Astrocyte (in vitro differentiated cells and primary cell): ENCODE measurements at regions not wholly inside any gene's neighbourhood (a gene's known extent, or its start where the extent isn't known, plus 50 kb on each side); places are given as distances from the start of the nearest gene placed in this dataset.

Source experiments
- DNase-seq: peaks from one replicate; pipeline ENCODE4 v3.0.0-alpha.2; 2010; ENCODE audit warnings: low read depth
- FAIRE-seq: peaks from 2 replicates; lab custom pipeline; 2011; peaks lifted over from hg19 to GRCh38; lab: Jason Lieb, UNC
- H2AFZ ChIP-seq: 2 replicates; pipeline ENCODE4 v1.6.0; 2012; ENCODE audit warnings: low read depth, low read length, inconsistent platforms
- H3K27ac ChIP-seq: 2 replicates; pipeline ENCODE4 v1.5.1; 2011; ENCODE audit warnings: low read depth, low read length, inconsistent platforms
- H3K27me3 ChIP-seq: 2 replicates; pipeline ENCODE4 v1.6.0; 2011; ENCODE audit warnings: low read length, inconsistent platforms; ENCODE audit not compliant: insufficient read depth
- H3K36me3 ChIP-seq: 2 replicates; pipeline ENCODE4 v1.5.1; 2011; ENCODE audit warnings: low read length, inconsistent platforms; ENCODE audit not compliant: insufficient read depth
- H3K4me1 ChIP-seq: 2 replicates; pipeline ENCODE4 v1.5.1; 2011; ENCODE audit warnings: low read length, inconsistent platforms; ENCODE audit not compliant: insufficient read depth
- H3K4me2 ChIP-seq: 2 replicates; pipeline ENCODE4 v1.6.0; 2012; ENCODE audit warnings: low read length, inconsistent platforms
- H3K4me3 ChIP-seq: 2 replicates; pipeline ENCODE4 v1.5.1; 2011; ENCODE audit warnings: low read depth, mild to moderate bottlenecking, low read length, inconsistent platforms; ENCODE audit not compliant: insufficient read depth
- H3K79me2 ChIP-seq: 2 replicates; pipeline ENCODE4 v1.6.0; 2012; ENCODE audit warnings: mild to moderate bottlenecking, low read length, inconsistent platforms; ENCODE audit not compliant: insufficient read depth
- H3K9ac ChIP-seq: 2 replicates; pipeline ENCODE4 v1.6.0; 2012; ENCODE audit warnings: mild to moderate bottlenecking, low read length, inconsistent platforms
- H3K9me3 ChIP-seq: 2 replicates; pipeline ENCODE4 v1.5.1; 2012; ENCODE audit warnings: low read depth, mild to moderate bottlenecking, low read length, inconsistent platforms; ENCODE audit not compliant: insufficient read depth
- H4K20me1 ChIP-seq: 2 replicates; pipeline ENCODE4 v1.6.0; 2012; ENCODE audit warnings: low read length, inconsistent platforms; ENCODE audit not compliant: insufficient read depth
- H3K27ac Mint-ChIP-seq: one replicate; pipeline ENCODE4 v1.8.0; 2021; ENCODE audit warnings: mild to moderate bottlenecking, mixed read lengths; ENCODE audit not compliant: unreplicated experiment
- H3K27me3 Mint-ChIP-seq: one replicate; pipeline ENCODE4 v1.8.0; 2021; ENCODE audit warnings: low read depth, mixed read lengths; ENCODE audit not compliant: unreplicated experiment
- H3K36me3 Mint-ChIP-seq: one replicate; pipeline ENCODE4 v1.8.0; 2021; ENCODE audit warnings: low read depth, mixed read lengths; ENCODE audit not compliant: unreplicated experiment
- H3K4me1 Mint-ChIP-seq: one replicate; pipeline ENCODE4 v1.8.0; 2021; ENCODE audit warnings: low read depth, mixed read lengths; ENCODE audit not compliant: unreplicated experiment
- H3K4me3 Mint-ChIP-seq: one replicate; pipeline ENCODE4 v1.8.0; 2021; ENCODE audit warnings: mild to moderate bottlenecking, moderate library complexity, mixed read lengths; ENCODE audit not compliant: unreplicated experiment
- H3K9me3 Mint-ChIP-seq: one replicate; pipeline ENCODE4 v1.8.0; 2021; ENCODE audit warnings: mild to moderate bottlenecking, mixed read lengths; ENCODE audit not compliant: unreplicated experiment
- CTCF ChIP-seq: IDR thresholded peaks from 2 replicates; pipeline ENCODE4 v1.5.1; 2011; ENCODE audit warnings: low read depth, mild to moderate bottlenecking, inconsistent platforms, low read length, moderate library complexity; ENCODE audit not compliant: insufficient read depth
- EZH2 ChIP-seq: IDR thresholded peaks from 2 replicates; pipeline ENCODE4 v1.6.1; 2012; ENCODE audit warnings: mild to moderate bottlenecking, low read length, inconsistent platforms; ENCODE audit not compliant: insufficient read depth

GRCh38 chr16:49061137-49061714 is 220.4 kb downstream of the CBLN1 start:
- no peak for TF ChIP-seq CTCF
- no peak for TF ChIP-seq EZH2
- FAIRE-seq, result no peak
- Histone ChIP-seq H3K27me3 (no peaks in the 10 kb centered on the region), H3K9ac (no peak overlapping the region), H3K4me2 (no peak overlapping the region), H4K20me1 (no peaks in the 10 kb centered on the region), H3K36me3 (no peaks in the 10 kb centered on the region), H3K79me2 (no peaks in the 10 kb centered on the region), H3K4me3 (no peak overlapping the region), H3K9me3 (no peaks in the 10 kb centered on the region), H2AFZ (no peak overlapping the region), H3K4me1 (no peaks in the 10 kb centered on the region), H3K27ac (no peak overlapping the region)
- H3K4me3 Mint-ChIP-seq, result no peak overlapping the region
- H3K36me3 Mint-ChIP-seq, result no peaks in the 10 kb centered on the region
- no peaks in the 10 kb centered on the region for H3K4me1 Mint-ChIP-seq
- no peak for DNase-seq
- peaks cover 16% of the 10 kb centered on the region for H3K27me3 Mint-ChIP-seq
- no peaks in the 10 kb centered on the region for H3K9me3 Mint-ChIP-seq
- no peak overlapping the region for H3K27ac Mint-ChIP-seq

- no peaks in the 10 kb centered on the region for H3K4me1 Mint-ChIP-seq
- H3K9me3 ChIP-seq, result no peaks in the 10 kb centered on the region
- H3K4me3 Mint-ChIP-seq, result no peak overlapping the region
Observed at GRCh38 chr16:49060728-49061127, 220.9 kb downstream of the CBLN1 start.

More at GRCh38 chr16:49060728-49061127, 220.9 kb downstream of the CBLN1 start:
- Mint-ChIP-seq H3K27me3 (peaks cover 16% of the 10 kb centered on the region), H3K9me3 (no peaks in the 10 kb centered on the region), H3K36me3 (no peaks in the 10 kb centered on the region), H3K27ac (no peak overlapping the region)
- Histone ChIP-seq H2AFZ (no peak overlapping the region), H3K27ac (no peak overlapping the region), H3K4me1 (no peaks in the 10 kb centered on the region), H3K79me2 (no peaks in the 10 kb centered on the region), H4K20me1 (no peaks in the 10 kb centered on the region), H3K4me2 (no peak overlapping the region), H3K9ac (no peak overlapping the region), H3K27me3 (no peaks in the 10 kb centered on the region), H3K36me3 (no peaks in the 10 kb centered on the region), H3K4me3 (no peak overlapping the region)
- TF ChIP-seq EZH2 (no peak), CTCF (no peak)
- DNase-seq (no peak), FAIRE-seq (no peak)
